SK-N-SH (cell line): ENCODE measurements at regions not wholly inside any gene's neighbourhood (a gene's known extent, or its start where the extent isn't known, plus 50 kb on each side); places are given as distances from the start of the nearest gene placed in this dataset.

Experiments used
- CTCF ChIA-PET: fragments of 300-600, 350-600 bp; formaldehyde crosslinking; extraction: SDS; loops from one replicate; lab custom pipeline; 2021; lab: Yijun Ruan, JAX
- POLR2A ChIA-PET: fragments of 350-600 bp; sonication (Branson Sonifier 250); formaldehyde crosslinking; extraction: SDS; loops from one replicate; lab custom pipeline; 2020; ENCODE audit warnings: antibody characterized with exemption, inconsistent platforms; lab: Yijun Ruan, JAX
- DNase-seq: peaks from one replicate; pipeline ENCODE4 v3.0.0; 2012
- H2AFZ ChIP-seq: fragments of 200-600 bp; sonication (generic); 2 replicates; pipeline ENCODE4 v1.8.1; 2016; ENCODE audit warnings: antibody characterized with exemption, mild to moderate bottlenecking, low read depth
- H3F3A ChIP-seq: fragments of 200-600 bp; sonication (generic); replicated peaks from 2 replicates; pipeline ENCODE3; 2016; ENCODE audit warnings: antibody characterized with exemption, mild to moderate bottlenecking; ENCODE audit not compliant: insufficient read depth
- H3K27ac ChIP-seq, 2 experiments: fragments of 200-500 bp in 1 of 2; fragments of 200-600 bp in 1 of 2; sonication (Bioruptor generic) in 1 of 2; sonication (generic), shearing (Covaris generic) in 1 of 2; 2 replicates each; pipeline versions ENCODE4 v1.5.1 to v1.6.1; 2014 to 2016; ENCODE audit warnings: low read depth in 2 of 2, inconsistent platforms in 1 of 2, low read length in 1 of 2, mild to moderate bottlenecking in 1 of 2, mixed read lengths in 1 of 2
- H3K27me3 ChIP-seq: fragments of 200-600 bp; sonication (generic), shearing (Covaris generic); 2 replicates; pipeline ENCODE4 v1.6.1; 2016; ENCODE audit warnings: mixed run types; ENCODE audit not compliant: insufficient read depth
- H3K36me3 ChIP-seq, 2 experiments: fragments of 200-500 bp in 1 of 2; fragments of 200-600 bp in 1 of 2; sonication (Bioruptor generic) in 1 of 2; sonication (generic) in 1 of 2; replicated peaks in 1 of 2; 2 replicates each; pipeline versions ENCODE3 to v1.5.1; 2014 to 2016; ENCODE audit warnings: low read length in 1 of 2, mild to moderate bottlenecking in 1 of 2; ENCODE audit not compliant: insufficient read depth in 2 of 2, control insufficient read depth in 1 of 2
- H3K4me1 ChIP-seq, 2 experiments: fragments of 200-500 bp in 1 of 2; fragments of 200-600 bp in 1 of 2; sonication (Bioruptor generic) in 1 of 2; sonication (generic), shearing (Covaris generic) in 1 of 2; 2 replicates each; pipeline versions ENCODE4 v1.5.1 to v1.6.1; 2014 to 2016; ENCODE audit warnings: low read depth in 1 of 2, low read length in 1 of 2, mixed run types in 1 of 2; ENCODE audit not compliant: insufficient read depth in 2 of 2, control insufficient read depth in 1 of 2
- H3K4me2 ChIP-seq: fragments of 200-600 bp; sonication (generic), shearing (Covaris generic); 2 replicates; pipeline ENCODE4 v1.6.1; 2017; ENCODE audit warnings: mixed run types
- H3K4me3 ChIP-seq, 2 experiments: fragments of 200-500 bp in 1 of 2; fragments of 200-600 bp in 1 of 2; sonication (Bioruptor generic) in 1 of 2; sonication (generic), shearing (Covaris generic) in 1 of 2; 2 replicates each; pipeline versions ENCODE4 v1.5.1 to v1.8.1; 2014 to 2016; ENCODE audit warnings: low read depth in 2 of 2, inconsistent platforms in 1 of 2, low read length in 1 of 2, mild to moderate bottlenecking in 1 of 2, mixed read lengths in 1 of 2, moderate library complexity in 1 of 2
- H3K79me2 ChIP-seq: fragments of 200-600 bp; sonication (generic); 2 replicates; pipeline ENCODE4 v1.8.1; 2017; ENCODE audit warnings: mild to moderate bottlenecking; ENCODE audit not compliant: insufficient read depth
- H3K9ac ChIP-seq: fragments of 200-600 bp; sonication (generic); 2 replicates; pipeline ENCODE4 v1.6.1; 2017; ENCODE audit warnings: mixed run types
- H3K9me2 ChIP-seq: fragments of 200-600 bp; sonication (generic); 2 replicates; pipeline ENCODE4 v1.6.1; 2017; ENCODE audit warnings: mixed run types
- H3K9me3 ChIP-seq: fragments of 200-600 bp; sonication (generic); 2 replicates; pipeline ENCODE4 v1.6.1; 2017; ENCODE audit warnings: mixed run types, mild to moderate bottlenecking, moderate library complexity
- H4K20me1 ChIP-seq: fragments of 200-600 bp; sonication (generic); 2 replicates; pipeline ENCODE4 v1.6.1; 2017; ENCODE audit warnings: mild to moderate bottlenecking, mixed run types; ENCODE audit not compliant: insufficient read depth
- CTCF ChIP-seq: fragments of 200-600 bp; sonication (generic); IDR thresholded peaks from 2 replicates; pipeline ENCODE4 v1.6.1; 2017; ENCODE audit warnings: antibody characterized with exemption, mild to moderate bottlenecking, moderate library complexity
- EP300 ChIP-seq, 2 experiments: IDR thresholded peaks; 2 replicates each; pipeline versions ENCODE4 v1.4.0 to v1.6.1; 2012; ENCODE audit warnings: borderline replicate concordance in 1 of 2, low read depth in 1 of 2, low read length in 1 of 2
- FOSL2 ChIP-seq: IDR thresholded peaks from 2 replicates; pipeline ENCODE4 v1.4.0; 2012; ENCODE audit warnings: low read depth, mild to moderate bottlenecking, moderate library complexity, borderline replicate concordance
- FOXJ3 ChIP-seq: sonication (generic); formaldehyde crosslinking; IDR thresholded peaks from 2 replicates; pipeline ENCODE4 v1.5.1; 2020; ENCODE audit warnings: mild to moderate bottlenecking, missing genetic modification reagents
- FOXM1 ChIP-seq: IDR thresholded peaks from 2 replicates; pipeline ENCODE4 v1.4.0; 2012; ENCODE audit warnings: low read depth, mild to moderate bottlenecking
- GABPA ChIP-seq: IDR thresholded peaks from 2 replicates; pipeline ENCODE4 v1.4.0; 2012; ENCODE audit warnings: low read depth, mild to moderate bottlenecking
- GATA2 ChIP-seq: sonication (generic); formaldehyde crosslinking; IDR thresholded peaks from 2 replicates; pipeline ENCODE4 v1.5.0; 2020; ENCODE audit warnings: mild to moderate bottlenecking, missing genetic modification reagents
- JUND ChIP-seq: IDR thresholded peaks from 2 replicates; pipeline ENCODE4 v1.4.0; 2012
- POLR2AphosphoS5 ChIP-seq: IDR thresholded peaks from 2 replicates; pipeline ENCODE4 v1.6.1; 2012; ENCODE audit warnings: low read depth, low read length
- RAD21 ChIP-seq: IDR thresholded peaks from 2 replicates; pipeline ENCODE4 v1.6.1; 2012; ENCODE audit warnings: mild to moderate bottlenecking, low read length
- RCOR1 ChIP-seq: fragments of 150-350 bp; IDR thresholded peaks from 2 replicates; pipeline ENCODE4 v1.6.1; 2017; ENCODE audit warnings: antibody characterized with exemption, low read length
- REST ChIP-seq: IDR thresholded peaks from 2 replicates; pipeline ENCODE4 v1.6.1; 2012; ENCODE audit warnings: mild to moderate bottlenecking, low read depth, low read length, moderate library complexity
- RXRA ChIP-seq: IDR thresholded peaks from 2 replicates; pipeline ENCODE4 v1.4.0; 2012; ENCODE audit warnings: low read depth, mild to moderate bottlenecking, borderline replicate concordance
- SIN3A ChIP-seq: IDR thresholded peaks from 2 replicates; pipeline ENCODE4 v1.6.1; 2012; ENCODE audit warnings: low read depth, mild to moderate bottlenecking, low read length, moderate library complexity, borderline replicate concordance
- TCF12 ChIP-seq: IDR thresholded peaks from 2 replicates; pipeline ENCODE4 v1.4.0; 2012
- TEAD4 ChIP-seq: IDR thresholded peaks from 2 replicates; pipeline ENCODE4 v1.4.0; 2012; ENCODE audit warnings: mild to moderate bottlenecking, borderline replicate concordance; ENCODE audit not compliant: insufficient read depth
- USF1 ChIP-seq: IDR thresholded peaks from 2 replicates; pipeline ENCODE4 v1.4.0; 2012; ENCODE audit warnings: low read depth, borderline replicate concordance
- YY1 ChIP-seq: IDR thresholded peaks from 2 replicates; pipeline ENCODE4 v1.4.0; 2012; ENCODE audit warnings: low read depth, mild to moderate bottlenecking
- ZBTB33 ChIP-seq: IDR thresholded peaks from 2 replicates; pipeline ENCODE4 v1.4.0; 2012; ENCODE audit warnings: low read depth, borderline replicate concordance
- WGBS: methylation state at CpG from one replicate; pipeline ENCODE4 v1.1.6; 2017; ENCODE audit warnings: low lambda C conversion rate; 5-methylcytosine and 5-hydroxymethylcytosine counted together

- Histone ChIP-seq H3K27ac (no peak overlapping the region), H3K36me3 (no peaks in the 10 kb centered on the region), H3K9me3 (no peaks in the 10 kb centered on the region), H4K20me1 (no peaks in the 10 kb centered on the region)
- TF ChIP-seq FOXJ3 (CRISPR knock-in tag) (no peak), TCF12 (0 out of 2 replicates have a peak, but pooled peaks have one; percentile 5)
- TF ChIP-seq, all 33 proteins: peak for 1
- no peak for DNase-seq
- CTCF ChIA-PET, result interaction anchor here (0.7 to 1.7 kb wide), 3 partner anchors 85 to 311 kb away, joined by 3 to 5 read pairs (median 5); partner anchors contain the start of gene NR2F1-AS1
- H3F3A ChIP-seq, result no peaks in the 10 kb centered on the region
- no peak overlapping the region for H3K9ac ChIP-seq
- H3K4me3 ChIP-seq, result no peak overlapping the region
- no peaks in the 10 kb centered on the region for H3K27me3 ChIP-seq
- WGBS, result 79% methylated on average over 1 of the region's 1 CpG
- no peaks in the 10 kb centered on the region for H3K9me2 ChIP-seq
- peaks cover 5 to 8% of the 10 kb centered on the region in 2 experiments; a peak in 2 of 4 replicates for H3K4me1 ChIP-seq
- POLR2A ChIA-PET, result no interaction called here
- no peak overlapping the region for H2AFZ ChIP-seq
- no peaks in the 10 kb centered on the region for H3K79me2 ChIP-seq
- H3K4me2 ChIP-seq, result peak overlapping the region; percentile 37; the same call in 1 of the 2 replicates
These were observed 145.5 kb upstream of the POU5F2 start for GRCh38 chr5:93886917-93887361.

GRCh38 chr5:93886098-93886806 lies 144.9 kb upstream of the POU5F2 start:
- Histone ChIP-seq H3K9ac (no peak overlapping the region), H4K20me1 (no peaks in the 10 kb centered on the region), H3K27me3 (no peaks in the 10 kb centered on the region), H3K36me3 (no peaks in the 10 kb centered on the region), H3K4me1 (peaks cover 0 to 8% of the 10 kb centered on the region in 2 experiments; a peak in 1 of 4 replicates), H3K27ac (no peak overlapping the region), H3K9me2 (no peaks in the 10 kb centered on the region), H3F3A (no peaks in the 10 kb centered on the region), H3K4me2 (peak overlapping the region; percentile 37; the same call in 1 of the 2 replicates), H3K79me2 (no peaks in the 10 kb centered on the region), H2AFZ (no peak overlapping the region), H3K9me3 (no peaks in the 10 kb centered on the region), H3K4me3 (no peak overlapping the region)
- ChIA-PET CTCF (interaction anchor here (1.4 to 1.7 kb wide), 3 partner anchors 11 to 306 kb away, joined by 3 to 5 read pairs (median 5); partner anchors contain the start of gene NR2F1-AS1), POLR2A (no interaction called here)
- WGBS, result 96% methylated on average over 7 of the region's 7 CpGs
- no peak for DNase-seq
- TF ChIP-seq FOXJ3 (CRISPR knock-in tag) (no peak), SIN3A (no peak), REST (no peak), FOXM1 (no peak), YY1 (no peak), JUND (no peak), RXRA (no peak), USF1 (no peak), TEAD4 (no peak), GATA2 (CRISPR knock-in tag) (no peak), GABPA (no peak), ZBTB33 (no peak), EP300 (IDR thresholded peaks at IDR 0.05; ENCODE audit: borderline replicate concordance in 1 of 2, low read depth in 1 of 2, low read length in 1 of 2) (no peak), TCF12 (no peak), RAD21 (no peak), CTCF (no peak), POLR2AphosphoS5 (no peak), FOSL2 (no peak), RCOR1 (no peak)
